HG02852 (cell line): ENCODE measurements at regions not wholly inside any gene's neighbourhood (a gene's known extent, or its start where the extent isn't known, plus 50 kb on each side); places are given as distances from the start of the nearest gene placed in this dataset.

Source experiments
- ATAC-seq: cut with Tn5 transposase; IDR thresholded peaks from one replicate; pipeline ENCODE4 v1.9.1; 2021; ENCODE audit warnings: mild to moderate bottlenecking, moderate library complexity; ENCODE audit not compliant: unreplicated experiment

- ATAC-seq: no peak
These were observed 263.6 kb upstream of the PTGER4 start for GRCh38 chr5:40416098-40416497.

DNA sequence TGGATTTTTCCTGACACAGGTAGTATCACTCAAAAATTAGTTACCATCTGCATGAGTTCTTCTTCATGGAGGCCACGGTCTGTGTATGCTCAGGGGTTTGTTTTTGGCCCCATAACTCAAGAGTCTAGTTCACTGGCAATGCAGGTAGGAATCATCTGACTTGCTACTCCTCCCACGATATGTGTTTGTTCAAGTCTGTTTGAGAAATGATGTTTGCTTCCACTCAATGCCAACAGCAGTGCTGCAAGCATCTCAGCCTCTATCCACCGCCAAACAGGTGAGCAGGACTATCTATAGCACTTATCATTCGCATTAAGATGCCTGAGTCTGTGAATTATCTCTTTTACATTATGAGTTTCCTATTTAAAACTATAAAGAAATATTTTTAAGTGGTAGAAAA lies 264.8 kb upstream of the PTGER4 start:
- ATAC-seq: no peak

DNA sequence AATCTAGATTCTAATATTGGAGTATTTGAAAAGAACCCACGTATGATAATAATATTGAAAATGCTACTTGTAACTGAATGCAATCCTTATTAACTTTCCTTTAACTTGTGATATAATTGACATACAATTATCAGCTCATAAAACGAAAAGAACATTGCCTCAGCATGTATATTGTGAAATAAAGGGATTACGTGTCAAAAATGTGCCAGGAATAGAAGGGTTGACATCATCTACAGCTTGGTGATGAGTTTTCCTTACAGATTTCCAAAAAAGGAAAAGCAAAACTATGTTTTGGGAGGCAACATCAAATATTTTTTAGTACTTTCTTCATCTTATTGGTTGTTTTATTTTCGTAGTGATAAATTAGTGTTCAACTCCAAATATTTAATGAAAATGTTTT lies 266.0 kb upstream of the PTGER4 start:
- no peak for ATAC-seq

DNA sequence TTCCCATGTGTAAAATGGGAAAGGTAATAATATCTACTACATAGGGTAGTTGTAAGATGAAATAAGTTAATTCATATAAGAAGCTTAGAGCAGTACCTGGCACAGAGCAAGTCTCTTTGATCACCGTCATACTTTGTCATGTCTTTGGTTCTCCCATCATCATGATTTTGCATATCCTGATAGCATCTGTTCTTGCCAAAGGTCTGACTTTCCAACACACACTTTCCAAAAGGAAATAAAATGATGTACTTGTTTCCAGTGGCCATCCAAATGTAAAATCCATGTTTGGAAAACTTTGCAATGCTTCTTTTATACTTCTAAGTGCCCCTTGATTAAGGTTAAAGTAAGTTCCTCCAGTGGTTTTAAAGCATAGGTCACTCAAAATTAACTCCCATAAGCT lies 266.9 kb upstream of the PTGER4 start:
- no peak for ATAC-seq

- ATAC-seq: no peak
These were observed 268.6 kb upstream of the PTGER4 start for GRCh38 chr5:40410964-40411635.

DNA sequence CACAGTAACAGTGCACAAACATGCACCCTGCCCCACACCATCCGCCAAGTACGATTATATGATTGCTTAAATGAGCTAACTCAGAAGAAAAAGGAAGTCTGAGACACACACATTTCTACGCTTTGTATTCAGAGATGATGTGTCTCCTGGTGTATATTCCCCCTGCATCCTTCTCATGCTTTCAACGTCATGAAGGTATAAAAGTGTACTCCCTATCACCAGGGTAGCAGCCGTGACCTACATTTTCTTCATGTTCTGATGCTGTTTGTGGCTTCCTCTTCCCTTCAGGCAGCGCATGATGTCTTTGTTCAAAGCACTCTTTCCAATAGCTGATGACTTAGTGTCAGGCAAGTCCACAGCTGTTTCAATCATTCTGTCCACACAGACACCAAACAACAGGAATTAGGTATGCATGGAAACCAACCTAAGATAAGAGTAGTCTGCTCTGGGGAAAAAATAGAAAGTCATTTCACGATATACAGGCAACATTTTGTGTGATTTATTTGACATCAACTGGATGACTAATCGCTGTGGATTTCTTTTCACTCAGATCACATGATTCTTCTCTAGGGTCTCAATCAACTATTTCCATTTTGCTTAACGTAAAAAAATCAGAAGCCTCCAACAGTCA lies 269.4 kb upstream of the PTGER4 start:
- no peak for ATAC-seq

- ATAC-seq: no peak
These were observed 270.1 kb upstream of the PTGER4 start for GRCh38 chr5:40409601-40410000.

- peak; percentile 49 for ATAC-seq
These were observed 272.9 kb upstream of the PTGER4 start for GRCh38 chr5:40406741-40407211.

GRCh38 chr5:40405996-40406740 lies 273.5 kb upstream of the PTGER4 start:
- no peak for ATAC-seq

GRCh38 chr5:40405230-40405629 lies 274.5 kb upstream of the PTGER4 start:
- no peak for ATAC-seq

GRCh38 chr5:40404613-40405012 lies 275.1 kb upstream of the PTGER4 start:
- ATAC-seq: peak; percentile 56

GRCh38 chr5:40402007-40402364 lies 277.7 kb upstream of the PTGER4 start:
- no peak for ATAC-seq

DNA sequence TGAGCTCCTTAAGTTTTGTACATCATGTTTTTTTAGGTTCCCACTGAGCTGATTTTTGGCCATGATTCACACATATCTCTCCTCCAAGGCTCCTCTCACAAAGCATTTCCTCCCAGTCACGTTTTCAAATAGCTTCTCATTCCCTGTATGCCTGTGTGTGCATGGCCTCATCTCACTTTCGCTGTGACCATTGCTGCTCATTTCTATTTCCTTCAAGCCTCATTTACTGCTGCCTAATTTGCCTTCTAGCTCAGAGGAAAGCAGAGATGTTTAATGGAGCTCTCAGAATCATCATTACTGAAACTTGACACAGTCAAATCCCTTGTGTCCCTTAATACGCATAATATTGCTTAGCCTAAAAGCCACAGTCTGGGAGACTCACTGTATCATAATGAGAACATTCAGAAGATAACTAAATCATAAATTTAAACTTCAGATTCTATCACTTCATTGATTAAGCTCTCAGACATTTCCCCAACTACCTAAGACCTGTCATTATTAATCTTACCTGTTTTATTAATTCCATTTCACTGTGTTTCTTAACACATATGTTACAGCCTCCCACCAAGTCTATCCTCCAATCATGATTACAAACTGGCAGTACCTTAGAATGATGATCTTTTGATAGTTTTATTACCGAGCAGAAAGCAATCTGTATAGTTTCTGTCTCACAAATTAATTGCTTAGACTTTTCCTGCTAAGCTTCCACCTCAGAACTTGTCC lies 278.3 kb upstream of the PTGER4 start:
- ATAC-seq: peak; percentile 60

GRCh38 chr5:40400245-40400644 lies 279.5 kb upstream of the PTGER4 start:
- ATAC-seq: no peak

- ATAC-seq: no peak
These were observed 280.4 kb upstream of the PTGER4 start for GRCh38 chr5:40399349-40399748.

DNA sequence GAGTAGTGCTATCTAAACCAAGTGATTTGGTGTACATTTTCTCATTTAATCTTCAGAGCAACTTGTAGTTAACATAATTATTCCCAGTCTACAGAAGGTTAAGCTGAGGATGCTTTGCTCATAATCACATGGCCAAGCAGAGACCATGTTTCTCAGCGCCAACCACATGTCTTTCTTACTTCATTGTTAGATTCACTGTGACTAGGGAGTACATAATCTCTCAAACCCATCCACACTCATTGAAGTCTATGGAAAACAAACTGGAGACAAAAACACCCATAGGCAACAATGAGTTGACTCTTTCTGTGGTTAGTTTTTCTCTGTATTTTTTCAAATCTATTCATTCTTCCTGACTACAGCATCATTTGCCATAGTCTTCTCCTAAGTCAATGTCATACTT lies 281.7 kb upstream of the PTGER4 start:
- no peak for ATAC-seq

DNA sequence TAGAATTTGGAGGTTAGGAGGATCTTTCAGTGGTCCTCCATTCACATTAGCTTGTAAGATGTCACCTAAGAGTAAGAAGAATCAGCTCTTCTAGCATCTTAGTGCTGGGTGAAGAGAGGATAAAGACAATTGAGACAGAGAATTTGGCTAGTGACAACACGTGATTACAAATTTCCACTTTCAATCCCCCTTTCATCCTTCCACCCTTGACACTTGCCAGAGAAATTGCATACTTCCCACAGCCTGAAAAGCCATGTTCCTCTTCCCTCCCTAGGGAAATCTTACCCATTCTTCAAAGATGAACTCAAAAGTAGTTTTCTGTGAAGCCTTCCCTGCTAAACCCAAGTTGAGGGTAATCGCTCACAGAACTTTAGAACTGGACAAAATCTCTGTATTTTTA lies 282.6 kb upstream of the PTGER4 start:
- ATAC-seq: no peak

DNA sequence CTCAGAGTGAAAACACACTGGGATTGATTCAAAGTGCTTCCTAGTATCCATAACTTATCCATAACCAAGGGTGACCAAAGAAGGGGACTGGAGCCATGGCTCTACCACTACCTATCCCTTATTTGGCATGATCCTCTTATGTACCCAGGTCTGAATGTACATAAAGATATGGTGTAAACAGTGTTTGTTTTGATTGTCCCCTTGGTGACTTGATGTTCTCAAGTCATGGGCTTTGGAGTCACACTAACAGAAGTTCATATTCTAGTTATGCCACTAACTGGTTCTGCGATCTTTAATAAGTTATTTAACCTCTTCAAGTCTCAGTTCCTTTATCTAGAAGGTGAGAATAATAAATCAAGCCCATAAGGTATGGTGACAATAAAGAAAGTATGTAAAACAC lies 283.4 kb upstream of the PTGER4 start:
- ATAC-seq: no peak

- no peak for ATAC-seq
These were observed 284.5 kb upstream of the PTGER4 start for GRCh38 chr5:40395251-40395650.

- ATAC-seq: no peak
These were observed 285.0 kb upstream of the PTGER4 start for GRCh38 chr5:40394698-40395097.

GRCh38 chr5:40391642-40392041 lies 288.1 kb upstream of the PTGER4 start:
- ATAC-seq: no peak
